ENCODE measurements at regions not wholly inside any gene's neighbourhood (a gene's known extent, or its start where the extent isn't known, plus 50 kb on each side); places are given as distances from the start of the nearest gene placed in this dataset.

GRCh38 chr16:60241671-60242070, 1507.6 kb upstream of the GOT2 start (continued):
- TF ChIP-seq PBX3 (IDR thresholded peaks at IDR 0.05; ENCODE audit: insufficient replicate concordance, low read depth, low read length) (no peak), EP300 (IDR thresholded peaks at IDR 0.05; ENCODE audit: borderline replicate concordance in 1 of 2, control insufficient read depth in 1 of 2, low read depth in 2 of 2, low read length in 2 of 2) (no peak), IRF3 (IDR thresholded peaks at IDR 0.05) (no peak), RB1 (IDR thresholded peaks at IDR 0.05; ENCODE audit: borderline replicate concordance) (no peak), ATF3 (IDR thresholded peaks at IDR 0.05; ENCODE audit: borderline replicate concordance, extremely low read depth, low read depth, low read length) (no peak)

GRCh38 chr16:60230666-60231065, 1496.5 kb upstream of the GOT2 start:
- TF ChIP-seq TCF7 (IDR thresholded peaks at IDR 0.05; ENCODE audit: borderline replicate concordance): no peak
- TF ChIP-seq SUPT20H (IDR thresholded peaks at IDR 0.05; ENCODE audit: borderline replicate concordance, control insufficient read depth, low read depth, low read length): no peak
- no peak for TF ChIP-seq POU2F2 (IDR thresholded peaks at IDR 0.05; ENCODE audit: borderline replicate concordance, low read depth, low read length)
- no peak for TF ChIP-seq JUND (IDR thresholded peaks at IDR 0.05; ENCODE audit: low read depth, low read length)
- TF ChIP-seq TCF3 (IDR thresholded peaks at IDR 0.05; ENCODE audit: borderline replicate concordance, insufficient read depth, low read depth, low read length): no peak
- TF ChIP-seq PML (IDR thresholded peaks at IDR 0.05; ENCODE audit: low read length): no peak
- TF ChIP-seq ASH2L (IDR thresholded peaks at IDR 0.05; ENCODE audit: borderline replicate concordance, low read depth): no peak
- TF ChIP-seq HDAC2 (IDR thresholded peaks at IDR 0.05): no peak
- TF ChIP-seq E2F4 (IDR thresholded peaks at IDR 0.05; ENCODE audit: low read depth, low read length): no peak
- no peaks in the 10 kb centered on the region for H3K27me3 ChIP-seq (replicated peaks in 1 of 2; ENCODE audit: control insufficient read depth in 2 of 2, insufficient read depth in 2 of 2, low read length in 1 of 2)
- H3K79me2 ChIP-seq (ENCODE audit: control insufficient read depth, insufficient read depth, low read length): no peaks in the 10 kb centered on the region
- ATAC-seq: no peak
- ChIA-PET CTCF (no interaction called here), SMC1A (ENCODE audit: uncharacterized antibody, unreplicated experiment) (no interaction called here), POLR2A (no interaction called here), RAD21 (ENCODE audit: unreplicated experiment) (no interaction called here)
- no peak overlapping the region for H3K9ac ChIP-seq (ENCODE audit: control insufficient read depth, insufficient read depth, low read length)
- intact Hi-C loops (cut with micrococcal nuclease; ENCODE audit: unreplicated experiment): no loop called here
- H3K4me3 ChIP-seq: no peak overlapping the region
- no TSS peak for BruUV-seq (replicated peaks)
- no peaks in the 10 kb centered on the region for H4K20me1 ChIP-seq (ENCODE audit: control insufficient read depth, insufficient read depth)
- no peaks in the 10 kb centered on the region for H3K36me3 ChIP-seq (ENCODE audit: control insufficient read depth in 2 of 2, insufficient read depth in 2 of 2, low read length in 1 of 2)
- FAIRE-seq: no peak
- H3K4me2 ChIP-seq (ENCODE audit: control insufficient read depth, insufficient read depth): no peak overlapping the region
- H3K27ac ChIP-seq (ENCODE audit: control insufficient read depth, insufficient read depth): no peak overlapping the region
- no peak for DNase-seq (ENCODE audit: low read depth, low spot score)
- WGBS (ENCODE audit: insufficient coverage, insufficient replicate concordance, low lambda C conversion rate, missing lambda C conversion rate): 0% methylated on average over 4 of the region's 4 CpGs
- in situ Hi-C loops (cut with MboI): no loop called here
- no peak overlapping the region for H2AFZ ChIP-seq (ENCODE audit: control insufficient read depth, low read depth, low read length)
- no peaks in the 10 kb centered on the region for H3K9me3 ChIP-seq (replicated peaks; ENCODE audit: control insufficient read depth, insufficient read depth, low read length)
- no peaks in the 10 kb centered on the region for H3K4me1 ChIP-seq (ENCODE audit: control insufficient read depth, insufficient read depth, low read length)
